AG09319 (cell line): ENCODE measurements at regions not wholly inside any gene's neighbourhood (a gene's known extent, or its start where the extent isn't known, plus 50 kb on each side); places are given as distances from the start of the nearest gene placed in this dataset.

Source experiments
- DNase-seq: peaks from one replicate; pipeline ENCODE4 v3.0.0-alpha.2; 2010; ENCODE audit warnings: low read depth; ENCODE audit errors: extremely low read depth
- TF ChIP-seq, protein P1 (sequence below): IDR thresholded peaks from 2 replicates; pipeline ENCODE4 v1.5.1; 2011; ENCODE audit warnings: low read depth, mild to moderate bottlenecking, inconsistent platforms, low read length, moderate library complexity

DNA sequence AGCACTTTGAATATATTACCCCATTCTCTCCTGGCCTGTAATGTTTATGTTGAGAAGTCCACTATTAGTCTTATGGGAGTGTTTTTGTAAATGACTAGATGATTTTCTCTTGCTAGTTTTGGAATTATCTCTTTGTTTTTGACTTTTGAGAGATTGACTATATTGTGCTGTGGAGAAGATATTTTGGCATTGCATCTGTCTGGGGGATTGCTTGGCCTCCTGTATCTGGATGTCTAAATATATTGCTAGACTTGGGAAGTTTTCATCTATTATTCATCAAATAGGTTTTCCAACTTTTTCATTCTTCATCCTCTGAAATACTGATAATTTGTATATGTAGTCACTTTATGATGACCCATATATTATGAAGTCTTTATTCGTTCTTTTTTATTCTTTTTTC, 277.1 kb upstream of the PCDH15 start:
- TF ChIP-seq, protein P1, sequence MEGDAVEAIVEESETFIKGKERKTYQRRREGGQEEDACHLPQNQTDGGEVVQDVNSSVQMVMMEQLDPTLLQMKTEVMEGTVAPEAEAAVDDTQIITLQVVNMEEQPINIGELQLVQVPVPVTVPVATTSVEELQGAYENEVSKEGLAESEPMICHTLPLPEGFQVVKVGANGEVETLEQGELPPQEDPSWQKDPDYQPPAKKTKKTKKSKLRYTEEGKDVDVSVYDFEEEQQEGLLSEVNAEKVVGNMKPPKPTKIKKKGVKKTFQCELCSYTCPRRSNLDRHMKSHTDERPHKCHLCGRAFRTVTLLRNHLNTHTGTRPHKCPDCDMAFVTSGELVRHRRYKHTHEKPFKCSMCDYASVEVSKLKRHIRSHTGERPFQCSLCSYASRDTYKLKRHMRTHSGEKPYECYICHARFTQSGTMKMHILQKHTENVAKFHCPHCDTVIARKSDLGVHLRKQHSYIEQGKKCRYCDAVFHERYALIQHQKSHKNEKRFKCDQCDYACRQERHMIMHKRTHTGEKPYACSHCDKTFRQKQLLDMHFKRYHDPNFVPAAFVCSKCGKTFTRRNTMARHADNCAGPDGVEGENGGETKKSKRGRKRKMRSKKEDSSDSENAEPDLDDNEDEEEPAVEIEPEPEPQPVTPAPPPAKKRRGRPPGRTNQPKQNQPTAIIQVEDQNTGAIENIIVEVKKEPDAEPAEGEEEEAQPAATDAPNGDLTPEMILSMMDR: no peak
- DNase-seq: no peak

DNA sequence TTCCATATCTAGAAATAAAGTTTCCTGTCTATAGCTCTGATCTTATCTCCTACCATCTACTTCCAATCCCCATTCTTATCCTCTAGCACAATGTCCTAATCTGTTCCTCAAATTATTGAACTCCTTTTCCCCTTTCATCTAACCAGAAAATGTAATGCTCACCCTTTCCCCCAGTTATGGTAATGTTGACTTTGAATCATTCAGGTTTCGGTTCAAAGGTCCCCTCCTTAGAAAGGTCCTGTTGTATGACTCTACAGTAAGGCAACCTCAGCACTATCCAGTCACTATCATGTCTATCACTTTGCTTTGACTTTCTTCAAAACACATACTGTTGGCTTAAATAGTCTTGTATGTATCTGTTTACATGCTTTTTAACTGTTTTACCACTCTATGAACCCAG, 264.2 kb upstream of the PCDH15 start:
- no peak for DNase-seq
- TF ChIP-seq, protein P1: no peak

DNA sequence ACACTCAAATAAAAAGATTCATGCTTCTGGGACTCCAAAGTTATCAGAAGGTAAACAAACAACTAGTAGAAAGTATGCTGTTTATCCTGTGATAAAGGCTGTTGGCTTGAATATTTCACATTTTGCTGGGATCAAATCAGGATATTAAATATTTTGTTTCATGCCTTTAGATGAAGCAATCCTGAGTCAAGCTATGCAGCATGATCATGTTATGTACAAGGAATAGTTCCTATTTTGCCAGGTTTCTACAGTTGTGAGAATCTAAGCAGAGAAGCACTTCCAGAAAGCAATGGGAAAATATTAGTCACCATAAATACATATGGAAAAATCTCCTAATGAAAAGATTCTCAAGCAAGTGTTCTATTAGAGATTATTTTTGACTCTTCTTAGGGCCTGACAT, 262.8 kb upstream of the PCDH15 start:
- DNase-seq: no peak
- TF ChIP-seq, protein P1: no peak

DNA sequence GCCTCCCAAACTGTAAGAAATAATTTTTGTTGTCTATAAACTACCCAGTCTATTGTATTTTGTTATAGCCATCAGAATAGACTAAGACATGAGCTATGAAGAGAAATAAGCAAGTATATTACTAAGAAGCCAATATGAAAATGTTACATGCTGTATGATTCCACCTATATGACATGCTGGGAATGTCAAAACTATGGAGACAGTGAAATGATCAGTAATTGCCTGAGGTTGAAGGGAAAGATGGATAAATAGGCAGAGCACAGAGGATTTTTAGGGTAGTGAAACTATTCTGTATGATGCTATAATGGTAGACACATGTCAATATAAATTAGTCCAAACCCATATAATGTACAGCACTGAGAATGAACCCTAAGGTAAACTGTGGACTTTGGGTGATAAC, 261.3 kb upstream of the PCDH15 start:
- DNase-seq: no peak
- TF ChIP-seq, protein P1: no peak

DNA sequence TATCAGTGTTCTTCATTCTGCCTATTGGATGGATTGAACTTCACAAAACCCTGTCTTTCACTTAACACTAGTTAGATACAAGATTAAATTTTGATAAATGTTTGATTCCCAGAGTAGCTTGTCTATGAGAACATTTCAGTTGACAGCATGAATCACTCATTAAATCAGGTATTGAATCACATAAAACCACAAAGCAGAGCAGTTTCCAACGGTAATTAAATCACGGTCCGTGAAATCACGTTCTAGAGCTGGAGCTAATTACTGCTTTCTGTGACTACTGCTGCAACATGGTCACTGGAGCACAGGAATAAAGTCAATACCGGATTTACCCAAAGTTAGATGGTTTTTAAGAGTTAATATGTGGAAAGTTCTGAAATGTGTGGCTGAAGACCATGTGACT, 257.8 kb upstream of the PCDH15 start:
- no peak for DNase-seq
- TF ChIP-seq, protein P1: no peak

DNA sequence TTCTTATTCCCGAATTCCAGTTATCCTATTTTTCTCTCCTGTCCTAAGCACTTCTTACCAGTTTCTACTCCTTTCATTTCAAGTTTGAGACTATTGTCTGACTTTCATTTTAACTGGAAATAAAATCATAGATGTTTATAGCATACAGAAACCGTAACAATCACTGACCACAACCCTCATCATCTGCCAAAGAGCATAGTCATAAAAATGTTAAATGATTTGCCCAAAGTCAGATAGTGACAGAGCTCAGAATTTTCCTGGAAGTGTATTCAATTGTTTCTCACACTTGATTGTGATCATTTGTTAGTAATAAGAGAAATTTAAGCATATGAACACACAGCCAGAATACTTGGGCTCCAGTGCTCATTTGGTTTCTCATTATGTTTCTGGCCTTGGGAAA, 250.5 kb upstream of the PCDH15 start:
- TF ChIP-seq, protein P1: no peak

DNA sequence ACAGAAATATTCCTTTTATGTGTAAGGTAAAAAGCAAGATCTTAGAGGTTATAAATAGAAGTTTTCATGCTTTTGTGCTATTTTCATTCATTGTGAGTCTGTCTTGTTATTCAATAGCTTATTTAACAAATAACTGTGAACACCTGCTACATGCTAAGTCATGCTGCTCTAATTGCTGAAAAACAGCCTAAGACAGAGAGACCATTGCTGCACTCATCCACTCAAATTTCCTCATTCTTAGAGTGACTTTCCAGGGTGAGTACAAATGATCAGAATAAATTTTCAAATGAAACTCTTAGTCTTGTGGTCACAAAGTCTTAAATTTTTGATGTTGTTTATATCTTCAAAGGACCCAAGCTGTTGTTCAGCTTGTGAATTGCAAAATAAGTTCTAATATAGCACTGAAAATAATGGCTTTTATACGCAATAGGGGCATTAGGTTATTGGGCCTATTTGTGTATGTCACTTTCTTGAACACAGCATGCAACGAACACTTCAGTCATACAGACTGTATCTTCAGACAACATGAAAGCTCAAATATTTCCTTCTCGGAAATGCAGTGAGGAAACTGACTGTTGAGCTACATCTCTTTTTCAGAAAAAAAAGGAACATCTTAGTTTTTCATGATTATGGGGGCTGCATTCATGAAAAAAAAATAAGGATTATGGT, 247.9 kb upstream of the PCDH15 start:
- no peak for DNase-seq
- TF ChIP-seq, protein P1: no peak

More for the DNA sequence above, 250.5 kb upstream of the PCDH15 start:
- DNase-seq: no peak
